ENCODE measurements at regions not wholly inside any gene's neighbourhood (a gene's known extent, or its start where the extent isn't known, plus 50 kb on each side); places are given as distances from the start of the nearest gene placed in this dataset.

DNA sequence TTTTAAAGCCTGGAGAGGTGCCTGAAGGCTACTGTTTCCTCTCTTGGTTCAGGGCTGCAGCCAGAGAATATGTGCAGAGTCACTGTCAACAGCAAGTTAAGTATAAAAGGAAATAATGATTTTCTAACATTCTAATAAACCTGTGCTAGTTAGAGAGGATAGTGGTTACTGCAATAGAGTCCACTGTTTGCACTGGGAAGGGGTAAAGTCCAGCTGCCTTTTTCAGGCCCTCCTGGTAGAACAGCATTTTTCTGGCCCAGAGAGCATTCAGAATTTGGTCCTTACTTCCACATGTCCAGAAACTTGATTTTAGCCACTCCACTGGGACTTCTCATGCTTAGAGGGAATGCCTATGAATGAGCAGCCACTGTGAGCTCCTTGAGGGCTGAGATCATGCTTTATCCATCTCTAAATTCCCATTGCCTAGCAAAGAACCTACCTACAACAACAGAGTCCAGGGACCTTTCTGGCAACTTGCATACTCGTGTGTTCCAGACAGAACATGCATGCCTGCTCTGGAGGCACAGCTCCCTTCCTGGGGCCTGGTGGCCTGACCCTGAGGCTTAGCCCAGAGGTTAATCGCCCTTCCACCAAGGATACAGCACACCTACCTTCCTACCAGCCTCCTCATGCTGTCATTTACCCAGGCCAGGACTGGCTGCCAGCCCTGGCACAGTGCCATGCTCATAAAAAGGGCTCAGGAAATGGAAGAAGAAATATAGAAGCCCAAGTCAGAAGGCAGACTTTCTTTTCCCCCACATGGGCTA, 50.3 kb upstream of the ATP13A3 start:
- peak in 2 of 10 donors; percentile 11 to 17 for DNase-seq
- Mint-ChIP-seq H3K27me3 (peaks cover 0 to 2% (median 0%) of the 10 kb centered on the region in 5 donors), H3K9me3 (peaks cover 0 to 30% (median 13%) of the 10 kb centered on the region in 9 donors), H3K4me3 (no peak overlapping the region), H3K36me3 (peaks cover 0 to 14% (median 12%) of the 10 kb centered on the region in 3 donors), H3K27ac (peak overlapping the region in 4 of 10 donors; percentile 7 to 86 (median 65)), H3K4me1 (peaks cover 9 to 17% (median 14%) of the 10 kb centered on the region in 4 donors)
- ATAC-seq = no peak
- POLR2A ChIA-PET = no interaction called here
